ENCODE measurements at regions not wholly inside any gene's neighbourhood (a gene's known extent, or its start where the extent isn't known, plus 50 kb on each side); places are given as distances from the start of the nearest gene placed in this dataset.

DNA sequence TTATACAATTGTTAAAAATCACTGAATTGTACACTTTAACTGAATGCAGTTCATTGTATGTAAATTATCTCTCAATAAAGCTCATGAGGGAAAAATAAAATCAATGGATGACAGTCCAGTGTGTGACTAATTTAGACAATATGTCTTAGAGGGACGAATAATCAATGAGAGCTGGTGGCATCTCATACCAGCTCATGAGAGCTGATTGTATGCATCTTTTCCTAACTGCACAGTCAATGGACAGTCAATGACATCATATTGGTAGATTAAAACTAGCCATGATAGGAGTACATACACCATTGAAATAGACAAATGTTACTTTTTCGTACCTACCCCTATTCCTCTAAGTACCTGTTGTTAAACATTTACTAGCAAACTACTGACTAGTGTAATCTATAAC is 946.1 kb downstream of the SQOR start:
- TF ChIP-seq RAD21 (IDR thresholded peaks at IDR 0.05) (no peak), REST (IDR thresholded peaks at IDR 0.05) (no peak), CTCF (IDR thresholded peaks at IDR 0.05; ENCODE audit: low read depth, low read length, missing input control) (no peak), JUND (IDR thresholded peaks at IDR 0.05) (no peak), ATF3 (IDR thresholded peaks at IDR 0.05) (no peak), SP1 (IDR thresholded peaks at IDR 0.05) (no peak), FOXA1 (IDR thresholded peaks at IDR 0.05) (no peak), TAF1 (conservative IDR thresholded peaks at IDR 0.05) (no peak)
- TF ChIP-seq, protein P1, sequence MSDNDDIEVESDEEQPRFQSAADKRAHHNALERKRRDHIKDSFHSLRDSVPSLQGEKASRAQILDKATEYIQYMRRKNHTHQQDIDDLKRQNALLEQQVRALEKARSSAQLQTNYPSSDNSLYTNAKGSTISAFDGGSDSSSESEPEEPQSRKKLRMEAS (IDR thresholded peaks at IDR 0.05) = no peak
